HEK293 (cell line): ENCODE measurements at regions not wholly inside any gene's neighbourhood (a gene's known extent, or its start where the extent isn't known, plus 50 kb on each side); places are given as distances from the start of the nearest gene placed in this dataset.

Experiments used
- CTCF ChIA-PET: fragments of 350-600 bp; formaldehyde crosslinking; extraction: SDS; loops from one replicate; lab custom pipeline; 2021; ENCODE audit warnings: antibody characterized with exemption; lab: Yijun Ruan, JAX
- POLR2A ChIA-PET: fragments of 300-600 bp; formaldehyde crosslinking; extraction: SDS; loops from one replicate; lab custom pipeline; 2020; ENCODE audit warnings: antibody characterized with exemption, inconsistent platforms; lab: Yijun Ruan, JAX
- H3K27ac ChIP-seq: fragments of 200-500 bp; sonication (Bioruptor generic); 2 replicates; pipeline ENCODE4 v1.5.1; 2014; ENCODE audit warnings: low read depth, low read length, control low read depth, inconsistent platforms; ENCODE audit errors: extremely low read depth
- H3K36me3 ChIP-seq, 2 experiments: fragments of 200-500 bp in 1 of 2; sonication (Bioruptor generic) in 1 of 2; 1 replicate in 1 of 2; 2 replicates in 1 of 2; pipeline ENCODE4 v1.5.1; 2014 to 2017; ENCODE audit warnings: inconsistent platforms in 2 of 2, low read length in 2 of 2; ENCODE audit not compliant: control insufficient read depth in 2 of 2, insufficient read depth in 1 of 2
- H3K4me1 ChIP-seq: fragments of 200-500 bp; sonication (Bioruptor generic); 2 replicates; pipeline ENCODE4 v1.5.1; 2014; ENCODE audit warnings: mild to moderate bottlenecking, low read length, inconsistent platforms; ENCODE audit not compliant: control insufficient read depth, insufficient read depth
- H3K4me3 ChIP-seq: 2 replicates; pipeline ENCODE4 v1.5.1; 2011; ENCODE audit warnings: low read depth, mild to moderate bottlenecking, control low read depth, low read length, moderate library complexity
- H3K9me3 ChIP-seq: fragments of 200-500 bp; sonication (Bioruptor generic); 2 replicates; pipeline ENCODE4 v1.5.1; 2014; ENCODE audit warnings: low read depth, low read length, inconsistent platforms; ENCODE audit not compliant: control insufficient read depth, insufficient read depth
- KLF10 ChIP-seq: fragments of 450-650 bp; IDR thresholded peaks from 2 replicates; pipeline ENCODE4 v1.5.1; 2018; ENCODE audit warnings: missing biosample characterization, mild to moderate bottlenecking, missing genetic modification characterization
- KLF9 ChIP-seq: fragments of 450-650 bp; formaldehyde crosslinking; IDR thresholded peaks from 2 replicates; pipeline ENCODE4 v1.5.1; 2016; ENCODE audit warnings: missing biosample characterization, missing genetic modification characterization, low read depth
- ZBTB21 ChIP-seq: fragments of 450-650 bp; formaldehyde crosslinking; IDR thresholded peaks from 2 replicates; pipeline ENCODE4 v1.5.1; 2017; ENCODE audit warnings: missing biosample characterization, missing genetic modification characterization
- ZBTB26 ChIP-seq: fragments of 450-650 bp; formaldehyde crosslinking; optimal IDR thresholded peaks from 2 replicates; pipeline ENCODE3; 2016; ENCODE audit warnings: missing biosample characterization, mild to moderate bottlenecking, missing genetic modification characterization
- ZBTB8A ChIP-seq: fragments of 450-650 bp; formaldehyde crosslinking; IDR thresholded peaks from 2 replicates; pipeline ENCODE4 v1.5.1; 2016; ENCODE audit warnings: missing biosample characterization, missing genetic modification characterization
- ZNF138 ChIP-seq: fragments of 450-650 bp; formaldehyde crosslinking; IDR thresholded peaks from 2 replicates; pipeline ENCODE4 v1.5.1; 2016; ENCODE audit warnings: missing biosample characterization, missing genetic modification characterization, borderline replicate concordance
- ZNF146 ChIP-seq: fragments of 450-650 bp; formaldehyde crosslinking; IDR thresholded peaks from 2 replicates; pipeline ENCODE4 v1.5.1; 2016; ENCODE audit warnings: missing biosample characterization, missing genetic modification characterization
- ZNF174 ChIP-seq: fragments of 450-650 bp; formaldehyde crosslinking; IDR thresholded peaks from 2 replicates; pipeline ENCODE4 v1.5.0; 2017; ENCODE audit warnings: missing biosample characterization, mild to moderate bottlenecking, missing genetic modification characterization
- ZNF23 ChIP-seq: fragments of 450-650 bp; formaldehyde crosslinking; IDR thresholded peaks from 2 replicates; pipeline ENCODE4 v1.5.1; 2016; ENCODE audit warnings: missing biosample characterization, missing genetic modification characterization, borderline replicate concordance
- ZNF24 ChIP-seq: fragments of 450-650 bp; formaldehyde crosslinking; IDR thresholded peaks from 2 replicates; pipeline ENCODE4 v1.5.1; 2016; ENCODE audit warnings: missing biosample characterization, missing genetic modification characterization
- ZNF26 ChIP-seq: fragments of 450-650 bp; formaldehyde crosslinking; IDR thresholded peaks from 2 replicates; pipeline ENCODE4 v1.5.1; 2016; ENCODE audit warnings: missing biosample characterization, missing genetic modification characterization
- ZNF280C ChIP-seq: fragments of 450-650 bp; formaldehyde crosslinking; IDR thresholded peaks from 2 replicates; pipeline ENCODE4 v1.5.1; 2016; ENCODE audit warnings: missing biosample characterization, missing genetic modification characterization
- ZNF280D ChIP-seq: fragments of 450-650 bp; formaldehyde crosslinking; IDR thresholded peaks from 2 replicates; pipeline ENCODE4 v1.5.1; 2016; ENCODE audit warnings: missing biosample characterization, missing genetic modification characterization
- ZNF335 ChIP-seq: fragments of 450-650 bp; formaldehyde crosslinking; conservative IDR thresholded peaks from 2 replicates; pipeline ENCODE4 v1.5.1; 2016; ENCODE audit warnings: missing biosample characterization, missing genetic modification characterization
- ZNF366 ChIP-seq: fragments of 450-650 bp; formaldehyde crosslinking; conservative IDR thresholded peaks from 2 replicates; pipeline ENCODE4 v1.5.1; 2016; ENCODE audit warnings: missing biosample characterization, missing genetic modification characterization
- ZNF473 ChIP-seq: fragments of 450-650 bp; formaldehyde crosslinking; IDR thresholded peaks from 2 replicates; pipeline ENCODE4 v1.5.1; 2017; ENCODE audit warnings: missing biosample characterization, missing genetic modification characterization
- ZNF48 ChIP-seq: fragments of 450-650 bp; formaldehyde crosslinking; IDR thresholded peaks from 2 replicates; pipeline ENCODE4 v1.5.1; 2016; ENCODE audit warnings: missing biosample characterization, missing genetic modification characterization
- ZNF488 ChIP-seq: fragments of 450-650 bp; formaldehyde crosslinking; IDR thresholded peaks from 2 replicates; pipeline ENCODE4 v1.5.1; 2016; ENCODE audit warnings: missing biosample characterization, missing genetic modification characterization
- ZNF561 ChIP-seq: fragments of 450-650 bp; IDR thresholded peaks from 2 replicates; pipeline ENCODE4 v1.5.1; 2018; ENCODE audit warnings: missing biosample characterization, missing genetic modification characterization, borderline replicate concordance
- ZNF707 ChIP-seq: fragments of 450-650 bp; formaldehyde crosslinking; IDR thresholded peaks from 2 replicates; pipeline ENCODE4 v1.5.1; 2016; ENCODE audit warnings: missing biosample characterization, missing genetic modification characterization
- ZNF768 ChIP-seq: fragments of 450-650 bp; formaldehyde crosslinking; IDR thresholded peaks from 2 replicates; pipeline ENCODE4 v1.5.1; 2018; ENCODE audit warnings: missing biosample characterization, mild to moderate bottlenecking, missing genetic modification characterization
- ZSCAN16 ChIP-seq: fragments of 450-650 bp; formaldehyde crosslinking; IDR thresholded peaks from 2 replicates; pipeline ENCODE4 v1.5.1; 2016; ENCODE audit warnings: missing biosample characterization, missing genetic modification characterization

DNA sequence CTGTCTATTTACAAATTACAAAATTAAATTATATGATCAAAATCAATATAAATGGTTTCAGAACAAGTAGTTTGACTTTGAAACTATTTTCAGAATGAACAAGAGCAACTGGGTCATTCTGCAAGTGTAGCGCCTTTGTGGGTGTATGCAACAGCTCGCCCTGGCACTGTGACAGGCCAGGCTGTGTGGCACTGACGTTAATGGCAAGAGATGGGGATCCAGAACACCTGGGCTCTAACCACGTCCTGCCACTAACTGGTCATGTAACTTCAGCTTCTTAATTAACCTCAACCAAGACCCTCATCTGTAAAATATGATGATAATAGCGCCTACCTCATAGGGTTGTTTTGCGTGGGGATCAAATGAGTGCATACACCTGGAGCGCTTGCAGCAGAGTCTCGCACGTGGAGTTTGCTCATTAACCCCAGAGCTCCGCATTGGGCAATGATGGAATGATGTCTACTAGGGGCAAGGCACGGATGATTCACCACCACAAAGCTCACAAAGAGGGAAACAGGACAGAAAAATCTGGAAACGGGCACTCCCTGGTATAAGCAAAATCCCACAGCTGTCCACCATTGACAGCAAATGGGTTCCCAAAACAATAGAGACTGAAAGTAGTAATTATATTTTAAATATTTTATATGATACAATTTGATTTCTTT lies 639.4 kb downstream of the SEMA5A start (continued):
- TF ChIP-seq ZNF280D (tag by site-specific recombination) (no peak), ZNF488 (no peak), ZNF24 (tag by site-specific recombination) (no peak), ZNF174 (tag by site-specific recombination) (no peak), KLF10 (tag by site-specific recombination) (no peak), ZNF48 (tag by site-specific recombination) (no peak)

GRCh38 chr5:8907168-8907868 lies 638.6 kb downstream of the SEMA5A start:
- no peak for TF ChIP-seq ZNF138
- no peak for TF ChIP-seq KLF9
- TF ChIP-seq ZNF280C (tag by site-specific recombination), result no peak
- no peak for TF ChIP-seq ZBTB21 (tag by site-specific recombination)
- no peak for TF ChIP-seq ZBTB8A (tag by site-specific recombination)
- no peak for TF ChIP-seq ZNF366 (tag by site-specific recombination)
- TF ChIP-seq ZNF473 (tag by site-specific recombination), result no peak
- no peak for TF ChIP-seq ZNF26
- TF ChIP-seq ZNF561, result no peak
- no peak for TF ChIP-seq ZSCAN16 (tag by site-specific recombination)
- no peak for TF ChIP-seq ZBTB26 (tag by site-specific recombination)
- no peak for TF ChIP-seq ZNF23 (tag by site-specific recombination)
- TF ChIP-seq ZNF335, result no peak
- no peak for TF ChIP-seq ZNF146 (tag by site-specific recombination)
- no peak for TF ChIP-seq ZNF768 (tag by site-specific recombination)
- no peak for TF ChIP-seq ZNF707 (tag by site-specific recombination)
- TF ChIP-seq, all 188 proteins: peak for 0
- CTCF ChIA-PET, result interaction anchor here (0.5 to 2.5 kb wide), 36 partner anchors 8 to 1683 kb away, joined by 3 to 12 read pairs (median 4); no protein-coding TSS in a partner anchor
- Histone ChIP-seq H3K36me3 (no peaks in the 10 kb centered on the region), H3K27ac (no peak overlapping the region), H3K9me3 (no peaks in the 10 kb centered on the region), H3K4me1 (no peaks in the 10 kb centered on the region), H3K4me3 (no peak overlapping the region)
- POLR2A ChIA-PET, result no interaction called here
